ENCODE measurements at regions not wholly inside any gene's neighbourhood (a gene's known extent, or its start where the extent isn't known, plus 50 kb on each side); places are given as distances from the start of the nearest gene placed in this dataset.

DNA sequence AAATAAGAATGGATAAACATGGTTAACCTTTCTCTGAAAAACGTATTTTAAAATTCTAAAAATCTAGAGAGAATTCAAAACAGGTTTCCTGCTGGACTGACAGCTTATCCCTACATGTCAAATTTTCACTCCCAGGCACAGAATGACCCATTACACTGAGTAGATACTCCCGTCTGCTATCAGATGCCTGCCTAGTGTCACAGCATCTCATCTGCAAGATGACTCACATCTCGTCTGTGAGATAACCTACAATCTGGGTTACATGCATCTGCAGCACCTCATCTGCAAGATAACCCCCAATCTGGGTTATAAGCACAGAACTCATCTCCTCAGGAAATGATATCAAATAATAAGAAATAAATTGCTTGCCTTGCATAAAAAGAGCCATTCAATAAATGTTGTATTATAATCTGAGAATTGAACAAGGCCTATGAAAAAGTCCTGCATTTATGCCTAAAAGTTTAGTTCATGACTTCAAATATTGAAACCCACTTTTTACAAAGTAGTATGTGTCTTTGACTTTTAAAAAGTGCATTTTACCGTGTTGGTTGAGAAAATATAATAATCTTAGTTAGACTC, 188.3 kb upstream of the THBS1 start:
- H3K27ac ChIP-seq = no peak overlapping the region
- 67 to 72% methylated on average over 4 of the region's 4 CpGs for WGBS, 2 donors
- H3K9me3 ChIP-seq = no peaks in the 10 kb centered on the region
- no peaks in the 10 kb centered on the region for H3K27me3 ChIP-seq
- intact Hi-C loops (cut with DNase I) = no loop called here
- TF ChIP-seq, protein P1, sequence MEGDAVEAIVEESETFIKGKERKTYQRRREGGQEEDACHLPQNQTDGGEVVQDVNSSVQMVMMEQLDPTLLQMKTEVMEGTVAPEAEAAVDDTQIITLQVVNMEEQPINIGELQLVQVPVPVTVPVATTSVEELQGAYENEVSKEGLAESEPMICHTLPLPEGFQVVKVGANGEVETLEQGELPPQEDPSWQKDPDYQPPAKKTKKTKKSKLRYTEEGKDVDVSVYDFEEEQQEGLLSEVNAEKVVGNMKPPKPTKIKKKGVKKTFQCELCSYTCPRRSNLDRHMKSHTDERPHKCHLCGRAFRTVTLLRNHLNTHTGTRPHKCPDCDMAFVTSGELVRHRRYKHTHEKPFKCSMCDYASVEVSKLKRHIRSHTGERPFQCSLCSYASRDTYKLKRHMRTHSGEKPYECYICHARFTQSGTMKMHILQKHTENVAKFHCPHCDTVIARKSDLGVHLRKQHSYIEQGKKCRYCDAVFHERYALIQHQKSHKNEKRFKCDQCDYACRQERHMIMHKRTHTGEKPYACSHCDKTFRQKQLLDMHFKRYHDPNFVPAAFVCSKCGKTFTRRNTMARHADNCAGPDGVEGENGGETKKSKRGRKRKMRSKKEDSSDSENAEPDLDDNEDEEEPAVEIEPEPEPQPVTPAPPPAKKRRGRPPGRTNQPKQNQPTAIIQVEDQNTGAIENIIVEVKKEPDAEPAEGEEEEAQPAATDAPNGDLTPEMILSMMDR (IDR thresholded peaks at IDR 0.05) = no peak
- no peak for TF ChIP-seq POLR2A (IDR thresholded peaks at IDR 0.05)
- H3K4me1 ChIP-seq = peaks cover 0 to 14% (median 11%) of the 10 kb centered on the region in 3 donors
- no peaks in the 10 kb centered on the region for H3K36me3 ChIP-seq
- H3K4me3 ChIP-seq = no peak overlapping the region
- DNase-seq = no peak

DNA sequence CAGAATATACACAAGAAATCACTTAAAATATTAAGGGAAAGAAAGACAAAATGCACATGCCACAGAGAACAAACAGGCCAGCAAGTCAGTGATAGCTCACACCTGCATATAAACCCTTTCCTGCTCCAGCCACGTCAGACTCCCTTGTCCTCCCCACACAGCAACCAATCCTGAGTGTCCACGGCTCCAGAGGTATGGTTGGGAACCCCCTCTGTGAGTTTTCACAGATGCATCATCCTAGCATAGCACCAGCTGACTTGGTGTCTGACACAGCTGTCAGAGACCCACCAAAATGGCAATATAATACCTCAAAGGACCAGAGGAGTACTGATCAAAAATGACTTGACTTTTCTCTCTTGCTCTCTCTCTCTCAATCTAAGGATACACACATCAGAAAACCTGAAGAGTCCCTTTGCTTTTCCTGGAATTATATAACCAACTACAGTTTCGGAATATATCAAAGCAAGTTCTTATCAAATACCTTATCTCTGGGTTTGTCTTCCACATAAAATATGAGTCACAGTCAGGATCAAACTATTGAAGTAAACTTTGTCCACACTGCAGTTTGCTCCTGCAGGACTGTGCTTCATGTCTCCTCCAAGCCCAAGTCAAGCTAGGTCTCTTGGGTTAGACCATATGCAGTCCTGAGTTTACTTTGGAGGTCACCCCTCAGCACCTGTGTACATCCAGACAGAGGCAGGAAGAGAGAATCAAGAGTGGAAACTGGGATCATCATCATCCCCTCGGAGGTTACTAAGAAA, 187.1 kb upstream of the THBS1 start:
- Histone ChIP-seq H3K4me3 (no peak overlapping the region), H3K36me3 (no peaks in the 10 kb centered on the region), H3K27me3 (no peaks in the 10 kb centered on the region), H3K9me3 (no peaks in the 10 kb centered on the region), H3K27ac (no peak overlapping the region), H3K4me1 (peaks cover 0 to 14% (median 11%) of the 10 kb centered on the region in 3 donors)
- intact Hi-C loops (cut with DNase I) = no loop called here
- 66 to 73% methylated on average over 4 of the region's 4 CpGs for WGBS, 2 donors
- DNase-seq = no peak
- TF ChIP-seq POLR2A (IDR thresholded peaks at IDR 0.05) = no peak
- TF ChIP-seq, protein P1 (IDR thresholded peaks at IDR 0.05) = no peak

DNA sequence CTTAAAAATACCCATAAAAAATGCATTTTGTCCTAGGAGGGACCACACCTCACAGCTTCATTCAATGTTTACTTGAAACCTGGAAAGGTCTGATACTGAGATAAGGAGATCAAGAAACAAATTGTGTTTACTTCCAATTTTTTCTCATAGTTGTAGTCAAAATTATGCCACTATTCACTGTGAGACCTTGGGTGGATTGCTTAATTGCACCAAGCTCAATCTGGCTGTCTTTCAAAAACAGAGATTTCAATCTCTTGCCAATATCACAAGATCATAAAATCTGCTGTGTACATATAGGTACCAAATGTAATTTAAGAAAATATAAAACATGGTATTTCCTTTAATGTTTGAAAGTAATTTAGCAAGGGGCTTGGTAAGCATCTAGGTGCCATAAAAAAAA, 186.4 kb upstream of the THBS1 start:
- no peaks in the 10 kb centered on the region for H3K9me3 ChIP-seq
- TF ChIP-seq POLR2A (IDR thresholded peaks at IDR 0.05) = no peak
- TF ChIP-seq, protein P1 (IDR thresholded peaks at IDR 0.05) = no peak
- H3K27me3 ChIP-seq = no peaks in the 10 kb centered on the region
- H3K27ac ChIP-seq = no peak overlapping the region
- H3K4me3 ChIP-seq = no peak overlapping the region
- no peaks in the 10 kb centered on the region for H3K36me3 ChIP-seq
- peaks cover 0 to 14% (median 11%) of the 10 kb centered on the region in 3 donors for H3K4me1 ChIP-seq
- intact Hi-C loops (cut with DNase I) = no loop called here
- no peak for DNase-seq

DNA sequence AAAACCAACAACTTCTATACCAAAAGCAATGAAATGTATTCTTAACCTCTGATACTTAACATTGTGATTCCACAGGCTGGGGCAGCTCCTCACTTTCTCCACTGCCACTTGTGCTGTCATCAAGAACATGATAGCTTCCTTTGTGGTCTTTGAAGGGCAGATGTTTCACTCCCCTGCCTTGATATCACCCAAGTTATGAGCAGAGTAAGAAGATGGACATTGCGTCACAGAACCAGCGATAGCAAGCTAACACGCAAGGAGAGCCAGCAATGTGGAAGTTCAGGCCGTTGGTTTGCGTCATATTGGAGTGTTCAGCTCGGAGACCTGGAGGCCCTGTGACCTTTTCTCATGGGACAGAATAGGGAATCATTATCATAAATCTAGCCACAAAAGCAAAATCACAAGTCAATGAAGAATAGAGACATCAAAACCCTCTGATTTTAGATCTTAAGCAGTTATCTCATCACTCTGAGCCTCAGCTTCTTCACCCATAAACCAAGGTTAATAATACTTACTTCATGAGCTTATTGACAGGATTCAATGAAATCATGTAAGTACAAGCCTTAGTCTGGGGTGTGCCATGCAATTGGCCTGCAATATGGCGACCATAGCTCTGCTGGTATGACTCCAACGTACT, 183.8 kb upstream of the THBS1 start:
- intact Hi-C loops (cut with DNase I) = no loop called here

More for the DNA sequence above, 183.8 kb upstream of the THBS1 start:
- H3K36me3 ChIP-seq = no peaks in the 10 kb centered on the region
- no peak overlapping the region for H3K27ac ChIP-seq
- no peak overlapping the region for H3K4me3 ChIP-seq
- no peaks in the 10 kb centered on the region for H3K9me3 ChIP-seq
- no peak for DNase-seq
- H3K4me1 ChIP-seq = no peaks in the 10 kb centered on the region
- H3K27me3 ChIP-seq = no peaks in the 10 kb centered on the region
- no peak for TF ChIP-seq POLR2A (IDR thresholded peaks at IDR 0.05)
- TF ChIP-seq, protein P1 (IDR thresholded peaks at IDR 0.05) = no peak
- 84 to 93% methylated on average over 7 of the region's 8 CpGs for WGBS, 2 donors

Data from esophagus squamous epithelium (tissue), 5 donors.